SW480 (cell line): ENCODE measurements at regions not wholly inside any gene's neighbourhood (a gene's known extent, or its start where the extent isn't known, plus 50 kb on each side); places are given as distances from the start of the nearest gene placed in this dataset.
"Not testable (repeated sequence)": the region's sequence is repeated elsewhere in the genome, so short reads cannot be mapped to it uniquely, and the experiment has no call there.

ENCODE experiments used
- DNase-seq: peaks from one replicate; pipeline ENCODE4 v3.0.0-alpha.2; 2016; ENCODE audit warnings: low spot score

DNA sequence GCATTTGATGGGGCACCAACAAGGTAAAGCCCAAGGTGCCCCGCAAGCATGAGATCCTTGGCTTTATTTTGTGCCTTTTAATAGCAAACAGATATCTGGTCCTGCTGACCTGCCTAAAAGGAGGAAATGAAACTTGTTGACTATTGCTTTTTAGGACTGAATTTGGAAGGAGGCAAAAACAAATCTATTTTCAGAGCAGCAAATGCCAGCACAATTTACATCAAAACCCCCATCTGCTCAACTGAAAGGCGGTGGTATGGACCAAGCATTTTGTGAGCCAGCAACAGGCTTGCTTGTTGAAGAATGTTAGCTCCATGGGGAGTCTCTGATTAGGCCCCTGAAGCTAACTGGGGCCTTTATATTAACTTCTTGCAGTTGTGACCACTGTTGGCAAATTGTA lies 192.6 kb upstream of the E2F8 start:
- DNase-seq: no peak

DNA sequence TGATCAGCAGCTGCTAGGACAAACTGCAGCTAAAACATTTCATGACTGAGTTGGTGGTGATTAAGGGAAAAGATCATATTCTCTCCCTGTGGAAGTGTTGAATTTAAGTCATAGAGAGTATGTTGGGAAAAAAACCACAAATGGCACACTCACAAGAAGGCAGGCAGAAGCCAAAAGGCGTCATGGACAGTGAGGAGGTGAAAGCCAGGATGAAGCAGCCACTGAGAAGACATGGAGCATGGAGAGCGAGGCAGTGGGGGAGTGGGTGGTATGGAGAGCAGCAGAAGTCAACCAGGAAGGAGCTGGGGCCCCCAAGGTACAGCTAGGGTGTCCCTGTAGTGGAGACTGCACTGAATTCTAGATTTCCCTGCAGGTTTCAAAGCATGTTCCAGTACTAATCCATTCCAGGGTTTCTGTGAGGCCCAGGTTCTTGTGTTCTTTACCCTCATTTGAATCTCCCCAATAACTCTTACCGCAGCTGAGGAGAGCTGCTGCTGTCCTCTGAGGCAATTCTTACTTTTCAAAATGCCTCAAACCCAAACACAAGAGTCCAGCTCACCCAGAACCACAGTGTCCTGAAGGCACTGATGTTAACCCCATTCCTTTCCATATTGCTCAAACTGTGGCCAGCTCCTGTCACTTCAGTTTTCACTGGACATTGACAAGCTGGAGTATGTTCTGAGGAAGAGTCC lies 191.8 kb upstream of the E2F8 start:
- DNase-seq: peak; percentile 57

DNA sequence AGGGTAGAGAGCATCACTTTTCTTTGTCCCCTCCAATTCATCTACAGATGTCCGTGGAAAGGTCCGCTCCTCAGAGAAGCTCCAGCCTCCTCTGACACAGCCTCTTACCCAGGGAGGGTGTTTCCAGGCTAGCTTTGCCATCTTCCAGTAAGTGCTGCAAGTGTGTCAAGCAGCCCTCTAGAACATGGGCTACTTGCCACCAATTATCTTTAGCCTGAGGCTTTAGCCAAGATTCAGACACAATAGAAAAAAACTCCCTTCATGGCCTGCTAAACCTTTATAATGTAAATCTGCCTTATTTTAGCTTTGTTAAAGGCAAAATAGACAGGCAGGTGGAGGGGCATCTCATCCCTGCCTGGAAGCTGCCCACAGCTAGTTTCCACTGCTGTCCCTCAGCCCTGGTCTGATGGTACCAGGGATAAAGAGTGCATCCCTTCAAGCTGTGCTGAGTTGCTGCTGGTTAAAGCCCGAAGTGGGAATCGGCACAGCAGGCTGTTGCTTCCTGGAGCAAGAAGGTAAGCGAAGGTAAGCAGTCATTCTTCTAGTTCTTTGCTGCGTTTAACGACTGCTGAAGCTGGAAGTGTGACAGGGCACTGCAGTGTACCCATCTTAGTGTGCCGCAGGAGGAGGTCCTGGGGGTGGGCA lies 190.1 kb upstream of the E2F8 start:
- DNase-seq: no peak

- DNase-seq: no peak
Measured at GRCh38 chr11:19430346-19430745, 189.6 kb upstream of the E2F8 start.

GRCh38 chr11:19429108-19429760 lies 188.5 kb upstream of the E2F8 start:
- no peak for DNase-seq

- peak; percentile 62 for DNase-seq
Measured at GRCh38 chr11:19428206-19429002, 187.7 kb upstream of the E2F8 start.

- DNase-seq: no peak
Measured at GRCh38 chr11:19426756-19427403, 186.1 kb upstream of the E2F8 start.

GRCh38 chr11:19426011-19426755 lies 185.4 kb upstream of the E2F8 start:
- DNase-seq: no peak

GRCh38 chr11:19422276-19422675 lies 181.5 kb upstream of the E2F8 start:
- no peak for DNase-seq

DNA sequence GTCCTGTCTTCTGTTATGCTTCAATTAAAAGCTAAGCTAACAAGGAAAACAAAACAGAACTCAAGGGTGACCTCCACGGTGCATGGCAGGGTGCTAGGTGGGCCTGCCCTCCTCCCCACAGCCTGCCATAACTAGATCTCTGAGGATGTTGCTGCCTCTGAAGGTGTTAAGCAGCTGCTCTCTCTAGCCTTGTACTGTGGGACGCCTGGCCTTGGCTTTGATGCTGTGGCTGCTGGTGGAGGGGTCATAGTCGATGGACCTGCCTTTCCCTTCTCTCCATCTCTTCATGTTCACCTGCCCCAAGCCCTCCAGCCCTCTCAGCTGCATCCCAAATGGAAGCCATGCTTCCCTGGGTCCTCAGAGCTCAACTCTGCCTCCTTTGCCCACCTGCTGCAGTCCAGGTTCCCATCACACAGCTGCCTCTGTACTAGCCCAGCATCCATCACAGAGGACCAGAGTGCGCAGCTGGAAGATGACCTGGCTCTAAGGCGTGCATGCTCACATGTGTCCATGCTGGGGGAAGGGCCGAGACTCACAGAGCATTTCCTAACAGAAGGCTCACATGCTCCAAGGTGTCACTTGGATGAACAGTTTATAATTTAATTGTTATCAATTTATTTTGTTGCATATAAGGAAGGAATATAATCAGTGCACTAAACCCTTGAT lies 180.3 kb upstream of the E2F8 start:
- DNase-seq: no peak

DNA sequence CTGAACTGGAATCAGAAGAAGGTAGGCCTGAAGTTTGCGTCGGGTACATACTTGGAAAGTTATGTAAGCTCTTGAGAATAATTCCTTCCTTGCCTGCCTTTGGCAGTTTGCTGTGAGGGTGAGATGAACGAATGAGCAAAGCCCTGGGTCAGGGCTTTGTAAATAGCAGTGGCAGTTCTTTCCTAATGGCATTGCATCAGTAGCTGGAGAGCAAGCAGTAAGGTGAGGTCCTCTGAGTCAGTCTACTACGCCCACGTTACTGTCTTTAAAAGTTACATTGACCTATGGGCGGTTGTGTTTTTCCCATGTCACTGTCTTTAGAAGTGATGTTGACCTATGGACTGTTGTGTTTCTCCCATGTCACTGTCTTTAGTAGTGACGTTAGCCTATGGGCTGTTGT lies 179.1 kb upstream of the E2F8 start:
- DNase-seq: peak; percentile 88

GRCh38 chr11:19419021-19419750 lies 178.4 kb upstream of the E2F8 start:
- DNase-seq: no peak

DNA sequence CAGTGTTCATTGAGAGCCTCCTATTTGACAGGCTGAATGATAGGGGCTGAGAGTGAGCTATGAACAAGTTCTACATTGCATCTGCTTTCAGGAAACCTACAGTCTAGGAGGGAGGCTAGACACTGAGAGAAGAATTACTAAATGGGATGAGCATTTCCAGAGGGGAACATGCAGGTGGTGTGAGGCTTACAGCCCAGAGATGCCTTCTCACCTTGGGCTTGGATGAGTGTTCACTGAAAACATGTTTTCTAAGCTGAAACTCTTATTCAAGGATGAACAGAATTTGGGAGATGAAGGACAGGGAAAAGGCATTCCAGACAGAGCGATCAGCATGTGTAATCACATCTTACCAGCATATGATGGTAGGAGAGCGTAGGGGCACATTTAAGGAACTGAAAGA lies 177.5 kb upstream of the E2F8 start:
- no peak for DNase-seq

DNA sequence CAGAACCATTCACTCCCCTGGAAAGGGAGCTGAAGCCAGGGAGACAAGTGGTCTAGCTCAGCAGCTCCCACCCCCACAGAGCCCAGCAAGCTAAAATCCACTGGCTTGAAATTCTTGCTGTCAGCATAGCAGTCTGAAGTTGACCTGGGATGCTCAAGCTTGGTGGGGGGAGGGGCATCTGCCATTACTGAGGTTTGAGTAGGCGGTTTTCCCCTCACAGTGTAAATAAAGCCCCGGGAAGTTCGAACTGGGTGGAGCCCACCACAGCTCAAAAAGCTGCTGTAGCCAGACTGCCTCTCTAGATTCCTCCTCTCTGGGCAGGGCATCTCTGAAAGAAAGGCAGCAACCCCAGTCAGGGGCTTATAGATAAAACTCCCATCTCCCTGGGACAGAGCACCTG lies 171.3 kb upstream of the E2F8 start:
- DNase-seq: not testable (repeated sequence)

- DNase-seq: no peak
Measured at GRCh38 chr11:19410032-19410431, 169.3 kb upstream of the E2F8 start.

DNA sequence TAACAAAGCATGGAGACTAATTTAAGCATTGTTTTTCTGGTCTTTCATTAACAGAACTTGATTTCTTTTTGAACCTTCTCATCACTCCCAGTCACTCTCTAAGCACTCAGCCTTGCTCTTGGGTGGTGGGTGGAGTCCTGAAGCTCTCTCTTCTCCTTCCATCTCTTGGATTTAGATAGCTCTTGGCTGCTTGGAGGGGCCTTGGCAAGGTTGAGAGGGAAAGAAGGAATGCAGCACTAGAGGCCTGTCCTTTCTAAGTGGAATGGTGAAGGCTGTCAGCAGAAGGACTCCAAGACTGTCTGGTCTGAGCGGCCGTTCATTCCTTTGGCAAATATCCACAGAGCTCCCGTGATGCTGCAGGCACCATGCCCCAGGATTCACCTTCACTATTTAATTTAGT lies 168.6 kb upstream of the E2F8 start:
- DNase-seq: no peak

- no peak for DNase-seq
Measured at GRCh38 chr11:19407677-19408270, 167.0 kb upstream of the E2F8 start.

DNA sequence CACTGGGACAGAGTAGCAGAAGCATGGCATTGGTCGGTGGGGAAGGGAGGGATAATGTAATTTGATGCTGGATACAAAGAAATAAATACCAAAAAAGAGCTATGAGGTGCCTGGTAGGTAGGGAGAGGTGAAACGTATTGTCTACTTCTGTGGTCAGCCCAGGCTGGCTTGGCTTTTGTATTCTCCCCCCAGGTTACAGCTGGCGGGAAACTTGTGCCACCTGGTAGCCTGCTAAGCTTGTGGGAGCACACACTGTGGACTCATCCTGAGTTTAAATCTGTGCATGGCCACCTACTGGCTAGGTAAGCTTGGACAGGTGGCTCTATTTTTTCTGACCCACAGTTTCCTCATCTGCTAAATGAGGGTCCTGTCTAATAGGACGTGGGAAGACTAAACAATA lies 165.2 kb upstream of the E2F8 start:
- DNase-seq: peak; percentile 18

DNA sequence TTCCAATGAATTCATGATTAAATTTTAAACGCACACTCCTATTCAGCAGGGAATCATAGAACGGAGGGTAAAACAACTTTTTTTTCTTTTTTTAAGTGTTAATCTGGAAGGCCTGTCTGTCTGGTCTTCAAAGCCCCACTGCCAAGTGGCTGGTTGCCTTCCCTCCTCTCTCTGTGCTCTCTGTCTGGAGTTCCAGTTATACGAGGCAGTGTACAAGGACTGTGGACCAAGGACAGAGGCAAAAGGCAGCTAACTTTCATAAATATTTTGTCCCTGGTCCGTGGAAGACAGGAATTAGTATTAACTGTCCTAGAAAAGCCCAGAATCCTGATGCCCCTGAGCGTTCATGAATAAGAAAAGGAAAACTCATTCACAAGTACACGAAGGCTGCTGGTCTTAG lies 164.0 kb upstream of the E2F8 start:
- no peak for DNase-seq
